Fibroblast of lung (primary cell): ENCODE measurements at regions not wholly inside any gene's neighbourhood (a gene's known extent, or its start where the extent isn't known, plus 50 kb on each side); places are given as distances from the start of the nearest gene placed in this dataset.
"Not testable (repeated sequence)": the region's sequence is repeated elsewhere in the genome, so short reads cannot be mapped to it uniquely, and the experiment has no call there.

Experiments used
- DNase-seq, 2 donors: peaks; one replicate each; pipeline versions ENCODE4 v3.0.0 to v3.0.0-alpha.2; 2010; ENCODE audit warnings: low read depth in 2 of 2
- H2AFZ ChIP-seq: 2 replicates; pipeline ENCODE4 v1.5.1; 2012; ENCODE audit warnings: low read length, control low read depth, inconsistent platforms
- H3K27ac ChIP-seq: 2 replicates; pipeline ENCODE4 v1.5.1; 2011; ENCODE audit warnings: low read length, control low read depth; ENCODE audit not compliant: insufficient read depth
- H3K27me3 ChIP-seq: 2 replicates; pipeline ENCODE4 v1.5.1; 2011; ENCODE audit warnings: mild to moderate bottlenecking, low read length; ENCODE audit not compliant: control insufficient read depth, insufficient read depth
- H3K36me3 ChIP-seq: 2 replicates; pipeline ENCODE4 v1.5.1; 2011; ENCODE audit warnings: low read length; ENCODE audit not compliant: control insufficient read depth, insufficient read depth
- H3K4me1 ChIP-seq: 2 replicates; pipeline ENCODE4 v1.5.1; 2011; ENCODE audit warnings: low read length; ENCODE audit not compliant: control insufficient read depth, insufficient read depth; ENCODE audit errors: extremely low read depth
- H3K4me2 ChIP-seq: 2 replicates; pipeline ENCODE4 v1.5.1; 2011; ENCODE audit warnings: low read length, control low read depth; ENCODE audit not compliant: insufficient read depth; ENCODE audit errors: extremely low read depth
- H3K4me3 ChIP-seq, 4 experiments: fragments of 200-600 bp in 1 of 4; sonication (generic) in 1 of 4; replicated peaks in 1 of 4; 2 replicates each; pipeline ENCODE4 v1.5.1; 2011 to 2016; ENCODE audit warnings: low read length in 4 of 4, low read depth in 3 of 4, mild to moderate bottlenecking in 3 of 4, control low read depth in 2 of 4, inconsistent platforms in 1 of 4, mixed read lengths in 1 of 4; ENCODE audit not compliant: insufficient read depth in 1 of 4; ENCODE audit errors: control extremely low read depth in 1 of 4
- H3K79me2 ChIP-seq: 2 replicates; pipeline ENCODE4 v1.5.1; 2012; ENCODE audit warnings: mild to moderate bottlenecking, low read length, inconsistent platforms; ENCODE audit not compliant: control insufficient read depth, insufficient read depth
- H3K9ac ChIP-seq: 2 replicates; pipeline ENCODE4 v1.5.1; 2011; ENCODE audit warnings: mild to moderate bottlenecking, low read length, control low read depth; ENCODE audit not compliant: insufficient read depth
- H3K9me3 ChIP-seq: 2 replicates; pipeline ENCODE4 v1.5.1; 2012; ENCODE audit warnings: low read depth, low read length; ENCODE audit not compliant: control insufficient read depth, insufficient read depth
- H4K20me1 ChIP-seq: 2 replicates; pipeline ENCODE4 v1.5.1; 2011; ENCODE audit warnings: low read length; ENCODE audit not compliant: control insufficient read depth, insufficient read depth; ENCODE audit errors: extremely low read depth
- EZH2 ChIP-seq: IDR thresholded peaks from 2 replicates; pipeline ENCODE4 v1.5.1; 2012; ENCODE audit warnings: low read length, control low read depth, mild to moderate bottlenecking; ENCODE audit errors: missing control alignments
- TF ChIP-seq, protein P1 (sequence below), 2 donors: IDR thresholded peaks in 1 of 2; conservative IDR thresholded peaks in 1 of 2; 1 replicate in 1 of 2; 2 replicates in 1 of 2; pipeline ENCODE4 v1.5.1; 2011 to 2012; ENCODE audit warnings: low read length in 2 of 2, control low read depth in 1 of 2, inconsistent platforms in 1 of 2, low read depth in 1 of 2, mild to moderate bottlenecking in 1 of 2

DNA sequence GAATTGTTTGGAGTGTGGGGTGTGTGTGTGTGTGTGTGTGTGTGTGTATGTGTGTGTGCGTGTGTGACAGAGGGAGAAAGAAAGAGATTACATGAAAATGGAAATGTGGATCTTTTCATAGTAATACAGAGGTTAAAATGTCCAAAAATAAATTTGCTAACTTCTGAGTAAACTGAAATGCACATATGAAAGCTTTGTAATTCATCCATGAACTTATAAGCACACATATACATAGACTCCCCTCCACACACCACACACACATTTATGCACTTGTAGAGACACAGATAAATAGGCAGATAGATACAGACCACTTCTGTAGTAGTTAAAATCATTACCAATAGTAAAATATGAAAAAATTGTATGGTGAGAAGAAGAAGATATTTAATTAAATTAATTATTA, 108.2 kb upstream of the MSMB start:
- DNase-seq, H3K79me2 ChIP-seq, H3K36me3 ChIP-seq, H3K4me3 ChIP-seq, H4K20me1 ChIP-seq, H3K27ac ChIP-seq, H3K4me2 ChIP-seq, H3K27me3 ChIP-seq, H2AFZ ChIP-seq, H3K9ac ChIP-seq, H3K4me1 ChIP-seq, H3K9me3 ChIP-seq: not testable (repeated sequence)

DNA sequence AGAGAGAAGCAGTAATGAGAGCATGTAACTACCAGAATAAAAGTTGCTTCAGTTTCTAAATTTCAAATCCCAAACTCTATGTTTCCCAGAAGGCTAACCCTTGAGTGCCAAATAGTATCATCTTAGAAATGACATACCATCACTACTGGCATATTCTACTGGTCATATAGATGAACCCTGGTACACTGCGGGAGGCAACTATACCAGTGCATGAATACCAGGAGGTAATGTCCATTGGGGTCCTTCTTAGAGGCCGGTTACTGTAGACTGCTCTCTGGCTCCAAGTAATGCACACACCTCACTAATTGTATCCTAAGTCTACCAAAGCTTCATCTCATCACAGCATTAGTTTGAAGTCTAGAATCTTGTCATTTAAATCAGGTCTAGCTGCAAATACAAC, 108.6 kb upstream of the MSMB start:
- H3K9ac ChIP-seq = not testable (repeated sequence)

DNA sequence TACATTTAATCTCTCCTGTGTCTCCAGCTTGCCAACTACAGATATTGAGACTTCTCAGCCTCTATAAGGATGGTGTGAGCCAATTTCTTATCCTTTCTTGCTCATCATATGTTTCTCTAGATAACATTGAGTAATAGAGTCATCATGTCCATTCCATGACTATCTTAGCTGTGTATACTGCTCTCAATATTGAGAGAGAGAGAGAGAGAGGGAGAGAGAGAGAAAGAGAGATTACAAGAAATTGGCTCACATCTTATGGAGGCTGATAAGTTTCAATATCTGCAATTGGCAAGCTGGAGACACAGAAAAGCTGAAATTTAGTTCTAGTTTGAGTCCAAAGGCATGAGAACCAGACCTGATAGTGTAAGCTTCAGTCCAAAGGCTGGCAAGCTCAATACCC, 110.8 kb upstream of the MSMB start:
- H3K4me1 ChIP-seq, H3K36me3 ChIP-seq, H3K9me3 ChIP-seq, H3K9ac ChIP-seq, H3K79me2 ChIP-seq, DNase-seq, H3K27me3 ChIP-seq, H3K27ac ChIP-seq, H3K4me2 ChIP-seq, H2AFZ ChIP-seq, H4K20me1 ChIP-seq, H3K4me3 ChIP-seq: not testable (repeated sequence)

More for the DNA sequence above, 108.6 kb upstream of the MSMB start:
- not testable (repeated sequence) for H3K4me2 ChIP-seq, H3K27me3 ChIP-seq, H3K4me3 ChIP-seq, H3K36me3 ChIP-seq, H3K27ac ChIP-seq, H3K4me1 ChIP-seq, H2AFZ ChIP-seq, H3K9me3 ChIP-seq, DNase-seq, H4K20me1 ChIP-seq, H3K79me2 ChIP-seq

DNA sequence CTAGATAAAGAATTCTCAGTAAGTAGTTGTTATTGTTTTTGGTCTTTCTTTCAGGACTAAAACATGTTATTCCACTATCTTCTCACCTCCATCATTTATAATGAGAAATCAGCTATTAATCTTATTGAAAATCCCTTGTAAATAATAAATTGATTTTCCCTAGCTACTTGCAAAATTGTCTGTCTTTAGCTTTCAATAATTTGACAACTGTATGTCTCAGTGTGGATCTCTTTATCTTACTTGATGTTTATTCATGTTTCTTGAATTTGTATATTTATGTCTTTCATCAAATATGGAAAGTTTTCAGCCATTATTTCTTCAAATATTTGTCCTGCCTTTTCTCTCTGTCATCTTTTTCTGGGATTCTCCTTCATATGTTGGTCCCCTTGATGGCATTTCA, 117.1 kb upstream of the ANTXRL start:
- H4K20me1 ChIP-seq = no peaks in the 10 kb centered on the region

More for the DNA sequence above, 117.1 kb upstream of the ANTXRL start:
- Histone ChIP-seq H3K4me2 (no peak overlapping the region), H3K36me3 (no peaks in the 10 kb centered on the region), H3K9me3 (no peaks in the 10 kb centered on the region), H2AFZ (no peak overlapping the region), H3K27ac (no peak overlapping the region), H3K27me3 (no peaks in the 10 kb centered on the region), H3K9ac (no peak overlapping the region), H3K79me2 (no peaks in the 10 kb centered on the region), H3K4me3 (no peak overlapping the region), H3K4me1 (no peaks in the 10 kb centered on the region)
- no peak for DNase-seq
- TF ChIP-seq, protein P1, sequence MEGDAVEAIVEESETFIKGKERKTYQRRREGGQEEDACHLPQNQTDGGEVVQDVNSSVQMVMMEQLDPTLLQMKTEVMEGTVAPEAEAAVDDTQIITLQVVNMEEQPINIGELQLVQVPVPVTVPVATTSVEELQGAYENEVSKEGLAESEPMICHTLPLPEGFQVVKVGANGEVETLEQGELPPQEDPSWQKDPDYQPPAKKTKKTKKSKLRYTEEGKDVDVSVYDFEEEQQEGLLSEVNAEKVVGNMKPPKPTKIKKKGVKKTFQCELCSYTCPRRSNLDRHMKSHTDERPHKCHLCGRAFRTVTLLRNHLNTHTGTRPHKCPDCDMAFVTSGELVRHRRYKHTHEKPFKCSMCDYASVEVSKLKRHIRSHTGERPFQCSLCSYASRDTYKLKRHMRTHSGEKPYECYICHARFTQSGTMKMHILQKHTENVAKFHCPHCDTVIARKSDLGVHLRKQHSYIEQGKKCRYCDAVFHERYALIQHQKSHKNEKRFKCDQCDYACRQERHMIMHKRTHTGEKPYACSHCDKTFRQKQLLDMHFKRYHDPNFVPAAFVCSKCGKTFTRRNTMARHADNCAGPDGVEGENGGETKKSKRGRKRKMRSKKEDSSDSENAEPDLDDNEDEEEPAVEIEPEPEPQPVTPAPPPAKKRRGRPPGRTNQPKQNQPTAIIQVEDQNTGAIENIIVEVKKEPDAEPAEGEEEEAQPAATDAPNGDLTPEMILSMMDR (conservative IDR thresholded peaks at IDR 0.05 in 1 of 2, IDR thresholded peaks at IDR 0.05 in 1 of 2; ENCODE audit: low read depth in 1 of 2, low read length in 2 of 2) = no peak
- no peak for TF ChIP-seq EZH2
